ENCODE measurements at regions not wholly inside any gene's neighbourhood (a gene's known extent, or its start where the extent isn't known, plus 50 kb on each side); places are given as distances from the start of the nearest gene placed in this dataset.

DNA sequence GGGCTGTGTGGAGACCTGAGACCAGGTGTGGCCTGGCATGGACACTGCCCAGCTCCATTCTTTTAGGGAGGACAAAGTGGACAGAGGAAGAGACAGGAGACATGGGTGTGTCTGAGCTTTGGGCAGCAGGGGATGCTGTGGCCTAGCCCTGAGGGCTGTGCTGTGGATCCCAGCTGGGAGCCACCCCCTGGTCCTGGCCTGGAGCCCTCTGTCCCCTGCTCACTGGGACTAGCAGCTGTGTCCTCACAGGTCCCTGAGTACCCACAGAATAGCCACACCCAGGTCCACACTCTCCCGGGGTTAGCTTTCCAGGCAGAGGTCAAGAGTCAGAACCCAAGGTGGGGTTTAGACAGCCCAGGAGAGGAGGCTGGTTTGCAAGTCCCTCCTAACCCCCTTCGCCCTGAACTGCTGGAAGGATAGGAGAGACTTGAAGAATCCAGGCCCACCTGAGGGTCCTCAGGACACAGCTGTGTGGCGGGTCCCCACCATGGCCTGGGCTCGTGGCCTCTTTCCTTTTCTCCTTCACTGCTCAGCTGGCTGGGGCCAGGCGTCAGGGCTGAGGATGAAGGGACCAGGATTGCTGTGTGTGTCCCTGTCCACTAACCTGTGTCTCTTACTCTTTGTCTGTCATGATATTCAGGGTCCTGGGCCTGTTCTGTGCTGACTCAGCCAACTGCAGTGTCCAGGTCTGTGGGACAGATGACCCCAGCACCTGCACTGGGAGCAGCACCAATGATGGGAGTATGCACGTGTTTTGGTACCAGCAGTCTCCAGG is 78.5 kb upstream of the VPREB1 start:
- H3K36me3 ChIP-seq (ENCODE audit: control insufficient read depth in 4 of 4, insufficient read depth in 3 of 4, low read depth in 1 of 4, low read length in 3 of 4), result no peaks in the 10 kb centered on the region
- TF ChIP-seq HNF4G (IDR thresholded peaks at IDR 0.05) (no peak), HNF4A (conservative IDR thresholded peaks at IDR 0.05) (no peak), TAF1 (conservative IDR thresholded peaks at IDR 0.05) (no peak), GABPA (IDR thresholded peaks at IDR 0.05 in 1 of 2, conservative IDR thresholded peaks at IDR 0.05 in 1 of 2) (no peak), NR2F2 (IDR thresholded peaks at IDR 0.05) (no peak), JUND (IDR thresholded peaks at IDR 0.05) (no peak), YY1 (IDR thresholded peaks at IDR 0.05) (no peak), FOXA2 (IDR thresholded peaks at IDR 0.05) (no peak), RAD21 (IDR thresholded peaks at IDR 0.05) (no peak), EGR1 (IDR thresholded peaks at IDR 0.05; ENCODE audit: low read depth in 2 of 2) (no peak), FOXA1 (IDR thresholded peaks at IDR 0.05) (no peak), RXRA (IDR thresholded peaks at IDR 0.05) (no peak)
- TF ChIP-seq, protein P1, sequence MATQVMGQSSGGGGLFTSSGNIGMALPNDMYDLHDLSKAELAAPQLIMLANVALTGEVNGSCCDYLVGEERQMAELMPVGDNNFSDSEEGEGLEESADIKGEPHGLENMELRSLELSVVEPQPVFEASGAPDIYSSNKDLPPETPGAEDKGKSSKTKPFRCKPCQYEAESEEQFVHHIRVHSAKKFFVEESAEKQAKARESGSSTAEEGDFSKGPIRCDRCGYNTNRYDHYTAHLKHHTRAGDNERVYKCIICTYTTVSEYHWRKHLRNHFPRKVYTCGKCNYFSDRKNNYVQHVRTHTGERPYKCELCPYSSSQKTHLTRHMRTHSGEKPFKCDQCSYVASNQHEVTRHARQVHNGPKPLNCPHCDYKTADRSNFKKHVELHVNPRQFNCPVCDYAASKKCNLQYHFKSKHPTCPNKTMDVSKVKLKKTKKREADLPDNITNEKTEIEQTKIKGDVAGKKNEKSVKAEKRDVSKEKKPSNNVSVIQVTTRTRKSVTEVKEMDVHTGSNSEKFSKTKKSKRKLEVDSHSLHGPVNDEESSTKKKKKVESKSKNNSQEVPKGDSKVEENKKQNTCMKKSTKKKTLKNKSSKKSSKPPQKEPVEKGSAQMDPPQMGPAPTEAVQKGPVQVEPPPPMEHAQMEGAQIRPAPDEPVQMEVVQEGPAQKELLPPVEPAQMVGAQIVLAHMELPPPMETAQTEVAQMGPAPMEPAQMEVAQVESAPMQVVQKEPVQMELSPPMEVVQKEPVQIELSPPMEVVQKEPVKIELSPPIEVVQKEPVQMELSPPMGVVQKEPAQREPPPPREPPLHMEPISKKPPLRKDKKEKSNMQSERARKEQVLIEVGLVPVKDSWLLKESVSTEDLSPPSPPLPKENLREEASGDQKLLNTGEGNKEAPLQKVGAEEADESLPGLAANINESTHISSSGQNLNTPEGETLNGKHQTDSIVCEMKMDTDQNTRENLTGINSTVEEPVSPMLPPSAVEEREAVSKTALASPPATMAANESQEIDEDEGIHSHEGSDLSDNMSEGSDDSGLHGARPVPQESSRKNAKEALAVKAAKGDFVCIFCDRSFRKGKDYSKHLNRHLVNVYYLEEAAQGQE (IDR thresholded peaks at IDR 0.05), result no peak
- TF ChIP-seq, protein P2, sequence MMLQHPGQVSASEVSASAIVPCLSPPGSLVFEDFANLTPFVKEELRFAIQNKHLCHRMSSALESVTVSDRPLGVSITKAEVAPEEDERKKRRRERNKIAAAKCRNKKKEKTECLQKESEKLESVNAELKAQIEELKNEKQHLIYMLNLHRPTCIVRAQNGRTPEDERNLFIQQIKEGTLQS (IDR thresholded peaks at IDR 0.05), result no peak
- TF ChIP-seq, protein P3, sequence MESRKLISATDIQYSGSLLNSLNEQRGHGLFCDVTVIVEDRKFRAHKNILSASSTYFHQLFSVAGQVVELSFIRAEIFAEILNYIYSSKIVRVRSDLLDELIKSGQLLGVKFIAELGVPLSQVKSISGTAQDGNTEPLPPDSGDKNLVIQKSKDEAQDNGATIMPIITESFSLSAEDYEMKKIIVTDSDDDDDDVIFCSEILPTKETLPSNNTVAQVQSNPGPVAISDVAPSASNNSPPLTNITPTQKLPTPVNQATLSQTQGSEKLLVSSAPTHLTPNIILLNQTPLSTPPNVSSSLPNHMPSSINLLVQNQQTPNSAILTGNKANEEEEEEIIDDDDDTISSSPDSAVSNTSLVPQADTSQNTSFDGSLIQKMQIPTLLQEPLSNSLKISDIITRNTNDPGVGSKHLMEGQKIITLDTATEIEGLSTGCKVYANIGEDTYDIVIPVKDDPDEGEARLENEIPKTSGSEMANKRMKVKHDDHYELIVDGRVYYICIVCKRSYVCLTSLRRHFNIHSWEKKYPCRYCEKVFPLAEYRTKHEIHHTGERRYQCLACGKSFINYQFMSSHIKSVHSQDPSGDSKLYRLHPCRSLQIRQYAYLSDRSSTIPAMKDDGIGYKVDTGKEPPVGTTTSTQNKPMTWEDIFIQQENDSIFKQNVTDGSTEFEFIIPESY (IDR thresholded peaks at IDR 0.05), result no peak
- TF ChIP-seq, protein P4, sequence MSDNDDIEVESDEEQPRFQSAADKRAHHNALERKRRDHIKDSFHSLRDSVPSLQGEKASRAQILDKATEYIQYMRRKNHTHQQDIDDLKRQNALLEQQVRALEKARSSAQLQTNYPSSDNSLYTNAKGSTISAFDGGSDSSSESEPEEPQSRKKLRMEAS (IDR thresholded peaks at IDR 0.05), result no peak
- no peak overlapping the region for H3K27ac ChIP-seq (ENCODE audit: low read depth in 1 of 2, low read length in 2 of 2)
- H3K27me3 ChIP-seq (ENCODE audit: control insufficient read depth in 4 of 4, insufficient read depth in 4 of 4, low read length in 3 of 4), result peaks cover 0 to 2% (median 0%) of the 10 kb centered on the region in 4 donors
- H3K9ac ChIP-seq (ENCODE audit: low read depth in 1 of 2, low read length in 2 of 2), result no peak overlapping the region
- H3K4me3 ChIP-seq (ENCODE audit: low read depth in 1 of 3, low read length in 3 of 3), result no peak overlapping the region
- no peaks in the 10 kb centered on the region for H3K9me3 ChIP-seq (ENCODE audit: control insufficient read depth in 4 of 4, low read length in 3 of 4)
- 71% methylated on average over 6 of the region's 6 CpGs for WGBS
- peaks cover 0 to 3% (median 0%) of the 10 kb centered on the region in 4 donors for H3K4me1 ChIP-seq (ENCODE audit: control insufficient read depth in 4 of 4, insufficient read depth in 4 of 4, low read length in 3 of 4)
- DNase-seq (ENCODE audit: low spot score), result no peak

DNA sequence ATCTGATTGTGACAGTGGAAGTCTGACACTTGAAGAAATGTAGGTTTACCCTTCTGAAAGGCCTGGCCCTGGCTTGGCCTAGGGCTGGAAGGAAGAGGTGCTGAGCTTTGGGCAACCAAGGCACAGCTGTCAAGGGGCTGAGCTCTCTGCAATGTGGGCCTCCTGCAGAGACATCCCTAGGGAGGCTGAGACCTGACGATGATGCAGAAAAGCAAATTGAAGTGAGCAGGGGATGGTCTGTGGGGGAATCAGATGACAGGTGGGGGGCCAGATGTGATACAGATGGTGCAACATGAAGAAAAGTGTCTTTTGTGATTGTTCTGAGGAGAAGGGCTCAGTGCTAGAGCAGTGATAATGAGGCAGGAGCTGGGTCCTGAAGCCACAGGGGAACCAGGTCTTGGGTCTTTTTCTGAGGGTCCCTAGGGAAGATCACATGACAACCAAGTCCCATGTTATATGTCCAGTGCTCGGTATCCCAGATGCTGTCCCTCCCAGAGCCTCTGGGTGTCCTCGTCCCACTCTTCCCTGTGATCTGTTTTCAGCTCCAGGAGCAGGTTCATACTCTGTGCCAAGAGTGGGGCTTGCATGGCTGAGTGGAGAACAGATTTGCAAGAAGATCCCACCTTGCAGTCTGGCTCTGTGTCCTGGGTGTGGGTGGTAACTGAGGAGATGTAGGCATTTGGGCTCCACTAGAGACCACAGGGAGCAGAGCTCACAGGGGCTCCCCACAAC is 79.9 kb upstream of the VPREB1 start:
- Histone ChIP-seq H3K4me3 (ENCODE audit: low read depth in 1 of 3, low read length in 3 of 3) (no peak overlapping the region), H3K9ac (ENCODE audit: low read depth in 1 of 2, low read length in 2 of 2) (no peak overlapping the region), H3K36me3 (ENCODE audit: control insufficient read depth in 4 of 4, insufficient read depth in 3 of 4, low read depth in 1 of 4, low read length in 3 of 4) (no peaks in the 10 kb centered on the region), H3K27ac (ENCODE audit: low read depth in 1 of 2, low read length in 2 of 2) (no peak overlapping the region), H3K9me3 (ENCODE audit: control insufficient read depth in 4 of 4, low read length in 3 of 4) (no peaks in the 10 kb centered on the region), H3K4me1 (ENCODE audit: control insufficient read depth in 4 of 4, insufficient read depth in 4 of 4, low read length in 3 of 4) (peaks cover 0 to 3% (median 0%) of the 10 kb centered on the region in 4 donors), H3K27me3 (ENCODE audit: control insufficient read depth in 4 of 4, insufficient read depth in 4 of 4, low read length in 3 of 4) (peaks cover 0 to 2% (median 0%) of the 10 kb centered on the region in 4 donors)
- no peak for DNase-seq (ENCODE audit: low spot score)
- WGBS, result 57% methylated on average over 3 of the region's 3 CpGs
- TF ChIP-seq HNF4G (IDR thresholded peaks at IDR 0.05) (no peak), FOXA2 (IDR thresholded peaks at IDR 0.05) (no peak), FOXA1 (IDR thresholded peaks at IDR 0.05) (no peak), TAF1 (conservative IDR thresholded peaks at IDR 0.05) (no peak), RAD21 (IDR thresholded peaks at IDR 0.05) (no peak), HNF4A (conservative IDR thresholded peaks at IDR 0.05) (no peak), NR2F2 (IDR thresholded peaks at IDR 0.05) (no peak), JUND (IDR thresholded peaks at IDR 0.05) (no peak), GABPA (IDR thresholded peaks at IDR 0.05 in 1 of 2, conservative IDR thresholded peaks at IDR 0.05 in 1 of 2) (no peak), YY1 (IDR thresholded peaks at IDR 0.05) (no peak), EGR1 (IDR thresholded peaks at IDR 0.05; ENCODE audit: low read depth in 2 of 2) (no peak)
- TF ChIP-seq, protein P4 (IDR thresholded peaks at IDR 0.05), result no peak
- TF ChIP-seq, protein P2 (IDR thresholded peaks at IDR 0.05), result no peak
- TF ChIP-seq, protein P1 (IDR thresholded peaks at IDR 0.05), result no peak
